HAP-1 (cell line): ENCODE measurements at regions not wholly inside any gene's neighbourhood (a gene's known extent, or its start where the extent isn't known, plus 50 kb on each side); places are given as distances from the start of the nearest gene placed in this dataset.

Experiments
- DNase-seq, 2 experiments: peaks; one replicate each; pipeline ENCODE4 v3.0.0-alpha.2; 2016 to 2020; ENCODE audit warnings: low spot score in 2 of 2
- H3K27me3 ChIP-seq: fragments of 250-450 bp; sonication (Bioruptor Pico); 2 replicates; pipeline ENCODE4 v1.5.1; 2020; ENCODE audit warnings: low read depth, mild to moderate bottlenecking, moderate library complexity
- H3K36me3 ChIP-seq: fragments of 250-450 bp; sonication (Bioruptor Pico); replicated peaks from 2 replicates; pipeline ENCODE4 v1.5.1; 2020; ENCODE audit warnings: mild to moderate bottlenecking
- H3K4me1 ChIP-seq: fragments of 250-450 bp; sonication (Bioruptor Pico); 2 replicates; pipeline ENCODE4 v1.5.1; 2020; ENCODE audit warnings: mild to moderate bottlenecking
- H3K4me3 ChIP-seq: fragments of 250-450 bp; sonication (Bioruptor Pico); 2 replicates; pipeline ENCODE4 v1.5.1; 2020; ENCODE audit warnings: mild to moderate bottlenecking, moderate library complexity
- H3K9me3 ChIP-seq: fragments of 250-450 bp; sonication (Bioruptor Pico); 2 replicates; pipeline ENCODE4 v1.5.1; 2020; ENCODE audit warnings: mild to moderate bottlenecking, moderate library complexity
- in situ Hi-C: fragments of 300-500 bp; cut with MboI; formaldehyde crosslinking; loops from 3 replicates; pipeline ENCODE4 v1.14.3; 2020; ENCODE audit warnings: low sequenced_read_pairs, inconsistent platforms, mixed read lengths

- no peak overlapping the region for H3K4me3 ChIP-seq
- in situ Hi-C loops: no loop called here
- no peaks in the 10 kb centered on the region for H3K4me1 ChIP-seq
- H3K9me3 ChIP-seq: no peaks in the 10 kb centered on the region
- DNase-seq: no peak
- no peaks in the 10 kb centered on the region for H3K36me3 ChIP-seq
- H3K27me3 ChIP-seq: peaks cover 1% of the 10 kb centered on the region; the same call in 1 of the 2 replicates
Observed at GRCh38 chr16:50981951-50982350, 169.1 kb downstream of the SALL1 start.

- no peak for DNase-seq
- Histone ChIP-seq H3K4me1 (no peaks in the 10 kb centered on the region), H3K9me3 (no peaks in the 10 kb centered on the region), H3K36me3 (no peaks in the 10 kb centered on the region), H3K27me3 (peaks cover 2% of the 10 kb centered on the region; the same call in 1 of the 2 replicates), H3K4me3 (no peak overlapping the region)
- in situ Hi-C loops: no loop called here
Observed at GRCh38 chr16:50980666-50981065, 170.4 kb downstream of the SALL1 start.

GRCh38 chr16:50979806-50980620 is 171.1 kb downstream of the SALL1 start:
- Histone ChIP-seq H3K27me3 (peaks cover 2% of the 10 kb centered on the region; the same call in 1 of the 2 replicates), H3K4me1 (no peaks in the 10 kb centered on the region), H3K9me3 (no peaks in the 10 kb centered on the region), H3K36me3 (no peaks in the 10 kb centered on the region), H3K4me3 (no peak overlapping the region)
- no peak for DNase-seq
- in situ Hi-C loops: no loop called here

- DNase-seq: no peak
- Histone ChIP-seq H3K9me3 (no peaks in the 10 kb centered on the region), H3K27me3 (peaks cover 11% of the 10 kb centered on the region), H3K36me3 (no peaks in the 10 kb centered on the region), H3K4me1 (no peaks in the 10 kb centered on the region), H3K4me3 (no peak overlapping the region)
- in situ Hi-C loops: no loop called here
Observed at GRCh38 chr16:50977138-50977537, 173.9 kb downstream of the SALL1 start.

GRCh38 chr16:50974438-50975036 is 176.5 kb downstream of the SALL1 start:
- H3K36me3 ChIP-seq: no peaks in the 10 kb centered on the region
- H3K4me1 ChIP-seq: no peaks in the 10 kb centered on the region
- in situ Hi-C loops: no loop called here
- H3K9me3 ChIP-seq: no peaks in the 10 kb centered on the region
- no peak overlapping the region for H3K4me3 ChIP-seq
- DNase-seq: no peak
- peaks cover 11% of the 10 kb centered on the region for H3K27me3 ChIP-seq

- DNase-seq: no peak
- Histone ChIP-seq H3K9me3 (no peaks in the 10 kb centered on the region), H3K4me1 (no peaks in the 10 kb centered on the region), H3K27me3 (peaks cover 11% of the 10 kb centered on the region), H3K4me3 (no peak overlapping the region), H3K36me3 (no peaks in the 10 kb centered on the region)
- in situ Hi-C loops: no loop called here
Observed at GRCh38 chr16:50972876-50973275, 178.2 kb downstream of the SALL1 start.

- H3K4me1 ChIP-seq: no peaks in the 10 kb centered on the region
- in situ Hi-C loops: no loop called here
- DNase-seq: no peak
- H3K9me3 ChIP-seq: no peaks in the 10 kb centered on the region
- H3K4me3 ChIP-seq: no peak overlapping the region
- peaks cover 9% of the 10 kb centered on the region for H3K27me3 ChIP-seq
- H3K36me3 ChIP-seq: no peaks in the 10 kb centered on the region
Observed at GRCh38 chr16:50970281-50970680, 180.8 kb downstream of the SALL1 start.

GRCh38 chr16:50967827-50968612 is 183.1 kb downstream of the SALL1 start:
- Histone ChIP-seq H3K9me3 (no peaks in the 10 kb centered on the region), H3K4me1 (no peaks in the 10 kb centered on the region), H3K4me3 (no peak overlapping the region), H3K36me3 (no peaks in the 10 kb centered on the region), H3K27me3 (peaks cover 1% of the 10 kb centered on the region; the same call in 1 of the 2 replicates)
- in situ Hi-C loops: no loop called here
- DNase-seq: no peak

- no peaks in the 10 kb centered on the region for H3K36me3 ChIP-seq
- H3K4me1 ChIP-seq: no peaks in the 10 kb centered on the region
- H3K9me3 ChIP-seq: no peaks in the 10 kb centered on the region
- no peak for DNase-seq
- in situ Hi-C loops: no loop called here
- no peaks in the 10 kb centered on the region for H3K27me3 ChIP-seq
- H3K4me3 ChIP-seq: no peak overlapping the region
Observed at GRCh38 chr16:50964491-50964890, 186.6 kb downstream of the SALL1 start.

- H3K27me3 ChIP-seq: no peaks in the 10 kb centered on the region
- no peak overlapping the region for H3K4me3 ChIP-seq
- no peak for DNase-seq
- H3K36me3 ChIP-seq: no peaks in the 10 kb centered on the region
- no peaks in the 10 kb centered on the region for H3K4me1 ChIP-seq
- H3K9me3 ChIP-seq: no peaks in the 10 kb centered on the region
- in situ Hi-C loops: no loop called here
Observed at GRCh38 chr16:50961952-50962351, 189.1 kb downstream of the SALL1 start.

- Histone ChIP-seq H3K27me3 (no peaks in the 10 kb centered on the region), H3K9me3 (no peaks in the 10 kb centered on the region), H3K4me1 (no peaks in the 10 kb centered on the region), H3K36me3 (no peaks in the 10 kb centered on the region), H3K4me3 (no peak overlapping the region)
- no peak for DNase-seq
- in situ Hi-C loops: no loop called here
Observed at GRCh38 chr16:50960517-50961202, 190.4 kb downstream of the SALL1 start.

GRCh38 chr16:50957056-50957455 is 194.0 kb downstream of the SALL1 start:
- DNase-seq: no peak
- no peaks in the 10 kb centered on the region for H3K4me1 ChIP-seq
- no peaks in the 10 kb centered on the region for H3K36me3 ChIP-seq
- in situ Hi-C loops: no loop called here
- no peaks in the 10 kb centered on the region for H3K9me3 ChIP-seq
- no peaks in the 10 kb centered on the region for H3K27me3 ChIP-seq
- no peak overlapping the region for H3K4me3 ChIP-seq

- H3K9me3 ChIP-seq: no peaks in the 10 kb centered on the region
- no peak overlapping the region for H3K4me3 ChIP-seq
- no peaks in the 10 kb centered on the region for H3K36me3 ChIP-seq
- in situ Hi-C loops: no loop called here
- no peak for DNase-seq
- H3K27me3 ChIP-seq: no peaks in the 10 kb centered on the region
- H3K4me1 ChIP-seq: no peaks in the 10 kb centered on the region
Observed at GRCh38 chr16:50956637-50957036, 194.4 kb downstream of the SALL1 start.
